DOHH2 (cell line): ENCODE measurements at regions not wholly inside any gene's neighbourhood (a gene's known extent, or its start where the extent isn't known, plus 50 kb on each side); places are given as distances from the start of the nearest gene placed in this dataset.

Experiments
- EZH2phosphoT487 ChIP-seq: fragments of 200-600 bp; sonication (generic); IDR thresholded peaks from 2 replicates; pipeline ENCODE4 v1.6.1; 2017; ENCODE audit warnings: borderline replicate concordance, mild to moderate bottlenecking, antibody characterized with exemption, low read length, moderate library complexity, mixed read lengths
- TF ChIP-seq, protein P1 (sequence below): fragments of 200-600 bp; sonication (generic); IDR thresholded peaks from one replicate; pipeline ENCODE4 v1.5.1; 2014; ENCODE audit warnings: antibody characterized with exemption, mild to moderate bottlenecking, low read depth, low read length; ENCODE audit not compliant: poor library complexity, severe bottlenecking

DNA sequence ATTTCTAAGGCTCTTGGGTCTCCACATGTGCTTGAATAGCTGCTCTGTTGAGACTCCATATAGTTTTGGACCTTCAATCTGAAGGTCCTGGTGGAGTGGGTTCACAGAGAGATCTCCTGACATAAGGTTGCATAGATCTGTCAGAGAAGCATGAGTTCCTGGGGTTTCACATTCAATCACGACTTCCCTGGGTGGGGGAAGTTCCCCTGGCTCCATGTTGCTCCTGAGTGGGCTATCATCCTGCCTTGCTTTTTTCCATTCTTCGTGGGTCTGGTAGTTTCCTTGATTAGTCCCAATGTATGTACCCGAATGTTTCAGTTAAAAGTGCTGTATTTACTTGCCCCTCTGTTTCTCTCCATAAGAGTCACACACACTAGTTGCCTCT is 181.8 kb downstream of the RASSF9 start:
- TF ChIP-seq, protein P1, sequence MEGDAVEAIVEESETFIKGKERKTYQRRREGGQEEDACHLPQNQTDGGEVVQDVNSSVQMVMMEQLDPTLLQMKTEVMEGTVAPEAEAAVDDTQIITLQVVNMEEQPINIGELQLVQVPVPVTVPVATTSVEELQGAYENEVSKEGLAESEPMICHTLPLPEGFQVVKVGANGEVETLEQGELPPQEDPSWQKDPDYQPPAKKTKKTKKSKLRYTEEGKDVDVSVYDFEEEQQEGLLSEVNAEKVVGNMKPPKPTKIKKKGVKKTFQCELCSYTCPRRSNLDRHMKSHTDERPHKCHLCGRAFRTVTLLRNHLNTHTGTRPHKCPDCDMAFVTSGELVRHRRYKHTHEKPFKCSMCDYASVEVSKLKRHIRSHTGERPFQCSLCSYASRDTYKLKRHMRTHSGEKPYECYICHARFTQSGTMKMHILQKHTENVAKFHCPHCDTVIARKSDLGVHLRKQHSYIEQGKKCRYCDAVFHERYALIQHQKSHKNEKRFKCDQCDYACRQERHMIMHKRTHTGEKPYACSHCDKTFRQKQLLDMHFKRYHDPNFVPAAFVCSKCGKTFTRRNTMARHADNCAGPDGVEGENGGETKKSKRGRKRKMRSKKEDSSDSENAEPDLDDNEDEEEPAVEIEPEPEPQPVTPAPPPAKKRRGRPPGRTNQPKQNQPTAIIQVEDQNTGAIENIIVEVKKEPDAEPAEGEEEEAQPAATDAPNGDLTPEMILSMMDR: no peak
- TF ChIP-seq EZH2phosphoT487: no peak
